GM10248 (cell line): ENCODE measurements at regions not wholly inside any gene's neighbourhood (a gene's known extent, or its start where the extent isn't known, plus 50 kb on each side); places are given as distances from the start of the nearest gene placed in this dataset.
A peak's percentile ranks its signal among the peaks of the same experiment; 100 is the strongest.

Source experiments
- CTCF ChIA-PET: fragments of 300-600 bp; sonication (Branson Sonifier 250); formaldehyde crosslinking; extraction: SDS; loops from one replicate; lab custom pipeline; 2021; ENCODE audit warnings: antibody characterized with exemption; lab: Yijun Ruan, JAX
- POLR2A ChIA-PET: fragments of 350-650 bp; sonication (Branson Sonifier 250); formaldehyde crosslinking; extraction: SDS; loops from one replicate; lab custom pipeline; 2020; ENCODE audit warnings: antibody characterized with exemption; lab: Yijun Ruan, JAX
- DNase-seq: peaks from one replicate; pipeline ENCODE4 v3.0.0; 2012; ENCODE audit errors: extremely low spot score
- CTCF ChIP-seq: IDR thresholded peaks from 2 replicates; pipeline ENCODE4 v1.5.1; 2012; ENCODE audit warnings: mild to moderate bottlenecking, low read depth; ENCODE audit errors: extremely low read depth, missing control alignments, control extremely low read depth

- CTCF ChIA-PET = interaction anchor here (0.7 to 6.2 kb wide), 47 partner anchors 9 to 420 kb away, joined by 3 to 101 read pairs (median 5); partner anchors contain the start of genes BAG2, BEND6, KIAA1586 and PRIM2
- TF ChIP-seq CTCF = no peak
- no peak for DNase-seq
- POLR2A ChIA-PET = no interaction called here
Observed at GRCh38 chr6:56904068-56904467, 50.8 kb upstream of the BEND6 start.

- ChIA-PET POLR2A (no interaction called here), CTCF (interaction anchor here (0.6 to 6.2 kb wide), 42 partner anchors 10 to 421 kb away, joined by 3 to 101 read pairs (median 5); partner anchors contain the start of genes BEND6 and PRIM2)
- TF ChIP-seq CTCF = peak; percentile 70
- peak; percentile 45 for DNase-seq
Observed at GRCh38 chr6:56902641-56903464, 52.1 kb upstream of the BEND6 start.

- POLR2A ChIA-PET = no interaction called here
- no peak for TF ChIP-seq CTCF
- DNase-seq = no peak
- CTCF ChIA-PET = interaction anchor here (4.2 to 6.2 kb wide), 5 partner anchors 9 to 423 kb away, joined by 28 to 101 read pairs (median 71); partner anchors contain the start of gene PRIM2
Observed at GRCh38 chr6:56900784-56901183, 54.1 kb upstream of the BEND6 start.

GRCh38 chr6:56899753-56900152 lies 55.2 kb upstream of the BEND6 start:
- no peak for TF ChIP-seq CTCF
- ChIA-PET POLR2A (no interaction called here), CTCF (interaction anchor here (1.0 to 6.2 kb wide), 5 partner anchors 9 to 416 kb away, joined by 3 to 101 read pairs (median 28); partner anchors contain the start of gene PRIM2)
- DNase-seq = no peak

- POLR2A ChIA-PET = no interaction called here
- no peak for TF ChIP-seq CTCF
- DNase-seq = no peak
- CTCF ChIA-PET = interaction anchor here (1.0 to 6.2 kb wide), 3 partner anchors 9 to 416 kb away, joined by 3 to 101 read pairs (median 28); partner anchors contain the start of gene PRIM2
Observed at GRCh38 chr6:56899311-56899710, 55.6 kb upstream of the BEND6 start.

GRCh38 chr6:56897789-56898529 lies 56.9 kb upstream of the BEND6 start:
- ChIA-PET CTCF (interaction anchor here (0.8 to 1.5 kb wide), 3 partner anchors 9 to 418 kb away, joined by 3 to 5 read pairs (median 4); no protein-coding TSS in a partner anchor), POLR2A (no interaction called here)
- TF ChIP-seq CTCF = no peak
- no peak for DNase-seq
